Hematopoietic multipotent progenitor cell treated with erythropoietin and hydrocortisone succinate and interleukin-3 and kit ligand, for 4 days (in vitro differentiated cells): ENCODE measurements at regions not wholly inside any gene's neighbourhood (a gene's known extent, or its start where the extent isn't known, plus 50 kb on each side); places are given as distances from the start of the nearest gene placed in this dataset.

Source experiments
- DNase-seq: peaks from one replicate; pipeline ENCODE4 v3.0.0-alpha.2; 2015

- DNase-seq = no peak
Observed at GRCh38 chr16:52633230-52633629, 86.3 kb upstream of the TOX3 start.

GRCh38 chr16:52631711-52632110 lies 84.8 kb upstream of the TOX3 start:
- DNase-seq = no peak

GRCh38 chr16:52630711-52631110 lies 83.8 kb upstream of the TOX3 start:
- DNase-seq = no peak

- no peak for DNase-seq
Observed at GRCh38 chr16:52629296-52629695, 82.4 kb upstream of the TOX3 start.

GRCh38 chr16:52624891-52625290 lies 77.9 kb upstream of the TOX3 start:
- DNase-seq = no peak

- DNase-seq = no peak
Observed at GRCh38 chr16:52621651-52622050, 74.7 kb upstream of the TOX3 start.

- no peak for DNase-seq
Observed at GRCh38 chr16:52618753-52619497, 72.0 kb upstream of the TOX3 start.

- no peak for DNase-seq
Observed at GRCh38 chr16:52617591-52617990, 70.6 kb upstream of the TOX3 start.

GRCh38 chr16:52613508-52613907 lies 66.6 kb upstream of the TOX3 start:
- DNase-seq = no peak

- no peak for DNase-seq
Observed at GRCh38 chr16:52611817-52612673, 65.1 kb upstream of the TOX3 start.

GRCh38 chr16:52603015-52603414 lies 56.1 kb upstream of the TOX3 start:
- no peak for DNase-seq

- no peak for DNase-seq
Observed at GRCh38 chr16:52597772-52598483, 51.0 kb upstream of the TOX3 start.

GRCh38 chr16:52597073-52597771 lies 50.3 kb upstream of the TOX3 start:
- peak; percentile 4 for DNase-seq
